Activated CD8-positive, alpha-beta memory T cell treated with anti-CD3 and anti-CD28 coated beads for 1 hour (primary cell): ENCODE measurements at regions not wholly inside any gene's neighbourhood (a gene's known extent, or its start where the extent isn't known, plus 50 kb on each side); places are given as distances from the start of the nearest gene placed in this dataset.

ENCODE experiments used
- DNase-seq, 2 donors: peaks; one replicate each; pipeline ENCODE4 v3.0.0-alpha.2; 2020; ENCODE audit warnings: low read depth in 1 of 2; ENCODE audit errors: extremely low read depth in 1 of 2

DNA sequence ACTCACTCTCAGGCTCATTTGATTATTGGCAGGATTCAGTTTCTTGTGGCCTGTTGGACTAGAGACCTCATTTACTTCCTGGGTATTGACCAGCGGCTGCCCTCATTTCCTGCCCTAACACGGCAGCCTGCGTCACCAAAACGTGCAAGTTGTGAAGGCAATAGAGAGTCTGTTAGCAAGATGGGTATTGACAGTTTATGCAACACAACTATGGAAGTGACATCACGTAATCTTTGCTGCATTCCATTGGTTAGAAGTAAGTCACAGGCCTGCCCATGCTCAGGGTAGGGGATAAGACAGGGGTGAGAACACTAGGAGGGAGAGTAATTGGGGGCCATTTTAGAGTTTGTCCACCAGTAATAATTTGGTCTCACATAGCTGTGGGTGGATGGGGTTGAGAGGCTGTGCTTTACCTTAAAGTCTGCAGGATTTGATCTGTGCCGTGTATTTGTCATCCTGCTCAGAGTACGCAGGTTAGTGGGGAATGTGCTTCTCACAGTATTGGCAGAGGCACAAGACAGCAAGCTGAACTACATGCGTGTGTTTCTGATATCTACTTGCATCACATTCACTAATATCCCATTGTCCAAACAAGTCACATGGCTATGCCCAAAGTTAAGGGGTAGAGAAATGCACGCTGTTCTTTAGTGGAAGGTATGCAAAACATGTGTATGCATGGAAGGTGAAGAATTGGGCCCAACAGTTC, 83.3 kb downstream of the EDEM1 start:
- no peak for DNase-seq

DNA sequence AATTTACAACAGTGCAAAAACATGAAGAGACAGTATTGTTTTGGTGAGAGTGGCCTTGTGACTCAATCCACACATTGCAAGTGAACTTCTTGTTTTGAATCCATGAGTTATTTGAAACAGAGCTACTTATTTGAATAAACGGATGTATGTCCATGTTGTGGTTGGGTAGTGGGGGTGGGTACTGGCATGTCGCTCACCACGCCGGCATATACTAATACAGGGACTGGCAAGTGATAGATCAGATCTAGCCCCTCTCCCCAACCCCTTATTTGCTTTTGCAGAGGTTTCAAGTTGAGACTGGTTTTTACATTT, 83.8 kb downstream of the EDEM1 start:
- no peak for DNase-seq

DNA sequence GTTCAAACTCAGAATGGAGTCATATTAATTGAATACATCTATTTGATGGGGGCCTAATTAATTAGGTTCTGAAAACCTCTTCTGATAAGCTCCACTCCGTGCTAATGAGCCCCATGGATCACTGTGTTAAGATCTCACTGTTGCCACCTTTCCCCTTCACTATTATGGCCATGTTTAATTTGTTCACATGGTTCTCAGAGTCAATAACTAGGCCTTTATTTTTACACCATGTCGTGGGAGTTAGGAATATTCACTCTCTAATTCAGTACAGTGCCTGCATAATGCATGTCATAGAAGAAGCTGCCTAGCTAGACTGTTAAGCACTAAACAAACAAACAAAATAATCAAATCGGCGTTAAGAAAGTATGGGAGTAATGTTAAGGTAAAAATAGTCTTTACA, 84.9 kb downstream of the EDEM1 start:
- DNase-seq: no peak

DNA sequence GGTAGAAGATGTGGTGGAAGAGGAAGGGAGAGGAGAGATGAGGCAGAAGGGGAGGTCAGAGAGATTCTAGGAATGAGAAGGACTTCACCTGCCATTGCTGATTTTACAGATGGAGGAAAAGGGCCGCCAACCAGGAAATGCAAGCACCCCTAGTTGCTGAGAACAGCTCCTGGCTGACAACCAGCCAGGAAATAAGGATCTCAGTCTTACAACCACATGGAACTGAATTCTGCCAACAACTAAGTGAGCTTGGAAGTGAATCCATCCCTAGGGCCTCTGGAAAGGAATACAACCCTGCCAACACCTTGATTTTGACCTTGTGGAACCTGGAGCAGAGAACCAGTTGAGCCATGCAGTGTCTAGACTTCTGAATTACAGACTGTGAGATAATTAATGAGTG, 86.6 kb downstream of the EDEM1 start:
- DNase-seq: no peak

DNA sequence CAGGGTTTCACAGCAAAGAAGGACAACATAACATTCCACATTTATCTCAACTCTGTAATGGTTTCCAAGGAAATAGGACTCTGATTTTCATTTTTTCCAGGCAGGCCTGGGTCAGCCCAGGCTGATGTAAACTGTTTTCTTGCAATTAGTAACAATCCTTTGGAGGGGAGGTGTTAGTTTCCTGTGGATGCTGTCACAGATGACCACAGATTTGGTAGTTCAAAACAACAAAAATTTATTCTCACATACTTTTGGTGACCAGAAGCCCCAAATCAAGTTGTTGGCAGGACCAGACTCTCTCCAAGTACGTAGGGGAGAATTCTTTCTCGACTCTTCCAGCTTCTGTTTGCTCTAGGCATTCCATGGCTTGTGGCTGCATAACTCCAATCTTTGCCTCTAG, 88.0 kb downstream of the EDEM1 start:
- DNase-seq: no peak

DNA sequence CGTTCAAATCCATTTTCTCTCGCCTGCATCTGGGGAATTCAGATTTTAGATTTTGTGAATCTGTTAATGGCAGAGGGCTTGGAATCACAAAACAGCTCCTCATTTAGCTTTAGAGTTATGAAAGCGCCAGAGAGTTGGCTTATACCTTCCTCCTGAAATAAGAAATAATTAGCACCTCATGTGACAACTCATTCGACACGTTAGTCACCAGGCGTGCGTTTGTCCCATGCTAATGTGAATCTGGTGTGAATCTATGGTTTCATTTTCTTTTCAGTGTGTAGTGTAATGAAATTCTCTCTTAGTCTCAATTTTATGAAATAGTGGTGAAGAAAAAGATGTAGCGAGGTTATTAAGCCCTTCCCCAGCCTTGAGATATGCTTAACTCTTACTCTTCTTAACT, 89.4 kb downstream of the EDEM1 start:
- no peak for DNase-seq

DNA sequence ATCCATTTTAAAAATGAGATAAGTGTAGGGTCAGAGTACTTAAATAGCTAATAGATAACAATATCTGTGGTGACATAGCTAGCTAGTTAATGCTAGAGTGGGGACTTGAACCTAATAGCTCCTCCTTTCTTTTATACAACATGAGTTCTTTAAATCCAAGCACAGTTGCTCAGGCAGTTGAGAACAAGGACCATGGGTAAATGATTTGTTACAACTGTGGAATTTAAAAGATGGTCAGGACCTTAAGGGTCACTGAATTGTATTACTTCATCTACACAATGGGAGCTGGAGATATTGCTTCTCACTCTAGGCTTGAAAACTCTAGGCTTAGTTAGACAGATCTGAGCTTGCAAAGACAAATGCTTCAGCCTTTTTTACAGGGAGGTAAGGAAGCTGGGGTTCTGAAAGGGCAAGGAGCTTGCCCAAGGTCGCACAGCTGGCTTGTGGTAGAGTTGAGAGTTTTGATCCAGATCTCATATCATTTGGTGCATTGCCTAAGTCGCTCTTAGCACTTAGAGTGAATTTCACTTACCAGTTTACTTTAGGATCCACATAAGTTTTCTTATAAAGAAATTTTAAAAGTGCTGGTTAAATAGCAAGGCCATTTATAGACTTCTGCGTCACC, 90.2 kb downstream of the EDEM1 start:
- DNase-seq: no peak

DNA sequence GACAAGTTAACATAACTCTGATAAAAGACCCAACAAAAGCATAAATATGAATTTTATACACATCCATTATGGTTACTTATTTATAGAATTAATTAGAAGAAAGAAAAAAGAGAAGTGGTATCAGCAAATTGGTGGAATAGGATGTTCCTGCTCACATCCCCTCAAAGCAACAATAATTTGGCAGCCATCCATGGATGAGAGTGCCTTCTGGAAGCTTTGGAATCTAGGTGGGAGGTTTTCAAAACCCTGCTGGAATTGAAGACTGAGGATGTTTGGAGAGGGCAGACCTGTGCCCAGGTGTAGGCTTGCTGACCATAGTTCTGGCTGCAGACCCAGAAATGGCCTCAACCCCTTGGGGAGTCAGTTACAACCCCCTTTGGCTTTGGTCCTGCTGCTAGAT, 91.2 kb downstream of the EDEM1 start:
- no peak for DNase-seq

DNA sequence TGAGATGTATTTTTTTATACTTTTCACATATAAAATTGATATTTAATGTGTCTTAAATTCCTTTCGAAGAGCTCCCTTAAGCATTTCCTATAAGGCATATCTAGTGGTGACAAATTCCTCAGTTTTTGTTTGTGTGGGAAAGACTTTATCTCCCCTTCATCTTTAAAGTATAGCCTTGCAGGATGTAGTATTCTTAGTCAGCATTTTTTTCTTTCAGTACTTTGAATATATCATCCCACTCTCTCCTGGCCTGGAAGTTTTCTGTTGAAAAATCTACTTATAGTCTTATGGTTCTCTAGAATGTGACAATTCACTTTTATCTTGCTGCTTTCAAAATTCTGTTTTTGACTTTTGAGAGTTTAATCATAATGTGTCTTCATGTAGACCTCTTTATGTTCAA, 95.2 kb downstream of the EDEM1 start:
- DNase-seq: no peak

DNA sequence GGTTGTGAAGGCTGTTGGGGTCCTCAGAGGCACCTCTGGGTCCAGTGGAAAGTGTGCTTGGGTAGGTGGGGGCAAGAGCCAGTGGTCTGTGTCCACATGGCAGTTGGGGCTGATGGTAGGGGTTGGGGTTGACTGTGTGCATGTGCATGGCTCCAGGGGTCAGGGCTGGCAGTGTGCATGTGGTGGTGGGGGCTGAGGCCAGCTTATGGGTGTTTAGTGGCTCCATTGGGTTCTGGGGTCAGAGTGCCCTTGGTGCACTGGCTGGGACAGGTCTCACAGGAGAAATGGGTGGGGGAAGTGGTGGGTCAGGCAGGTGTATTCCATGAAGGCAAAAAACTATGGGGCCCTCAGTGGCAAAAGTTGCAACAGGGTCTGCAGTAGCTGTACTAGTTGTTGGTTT, 97.9 kb downstream of the EDEM1 start:
- no peak for DNase-seq

DNA sequence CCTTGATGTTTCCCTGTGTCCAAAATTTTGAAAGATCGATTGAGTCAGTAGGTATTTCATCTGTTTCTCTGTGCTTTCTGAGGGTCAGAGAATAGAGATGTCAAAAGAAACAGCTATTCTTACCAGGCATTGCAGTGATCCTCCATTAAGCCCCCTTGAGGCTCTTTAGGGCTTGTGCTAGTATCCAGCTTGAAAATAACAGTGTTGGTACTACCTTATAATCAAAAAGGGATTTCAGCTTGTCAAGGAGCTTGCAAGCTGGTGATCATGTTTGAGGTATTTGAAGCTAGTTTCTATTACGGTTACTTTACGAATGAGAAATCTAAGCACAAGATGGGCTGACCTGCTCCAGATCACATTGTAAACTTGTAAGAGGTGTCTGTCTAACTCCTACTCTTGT, 103.4 kb downstream of the EDEM1 start:
- no peak for DNase-seq

DNA sequence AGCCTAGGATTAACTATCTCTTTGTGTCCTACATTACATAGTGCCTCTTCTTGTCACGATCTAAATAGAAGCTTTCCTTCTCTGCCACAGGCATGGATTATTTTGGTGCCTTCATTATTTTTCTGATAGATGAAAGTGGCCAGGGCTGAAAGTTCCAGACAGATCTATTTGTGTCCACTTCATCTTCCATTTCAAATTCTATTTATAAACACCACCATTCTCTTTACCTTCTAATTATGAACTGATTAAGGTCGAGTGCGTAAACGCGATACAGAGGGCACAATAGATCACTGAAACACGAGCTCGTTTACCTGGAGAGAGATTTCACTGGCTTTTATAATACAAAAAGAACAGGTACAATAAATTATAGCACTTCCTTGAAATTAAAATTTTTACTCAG, 105.0 kb downstream of the EDEM1 start:
- DNase-seq: no peak

DNA sequence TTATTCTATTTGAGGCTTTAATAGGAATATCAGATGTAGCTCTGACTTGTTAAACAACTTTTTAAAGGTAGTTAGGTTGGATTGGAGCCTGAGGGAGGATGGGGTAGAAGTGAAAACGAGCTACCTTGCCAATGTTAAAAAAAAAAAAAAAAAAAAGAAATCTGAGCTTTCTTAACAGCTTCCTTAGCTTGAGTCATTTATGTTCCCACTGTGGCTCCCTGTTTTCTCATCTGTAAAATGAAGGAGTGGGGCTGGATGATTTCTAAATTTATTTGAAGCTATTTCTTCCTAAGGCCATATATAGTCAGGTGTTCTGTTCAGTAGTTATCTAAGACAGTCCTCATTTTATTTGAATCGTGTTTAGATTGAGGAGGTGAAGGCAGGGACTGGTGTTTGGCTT, 105.7 kb downstream of the EDEM1 start:
- no peak for DNase-seq

DNA sequence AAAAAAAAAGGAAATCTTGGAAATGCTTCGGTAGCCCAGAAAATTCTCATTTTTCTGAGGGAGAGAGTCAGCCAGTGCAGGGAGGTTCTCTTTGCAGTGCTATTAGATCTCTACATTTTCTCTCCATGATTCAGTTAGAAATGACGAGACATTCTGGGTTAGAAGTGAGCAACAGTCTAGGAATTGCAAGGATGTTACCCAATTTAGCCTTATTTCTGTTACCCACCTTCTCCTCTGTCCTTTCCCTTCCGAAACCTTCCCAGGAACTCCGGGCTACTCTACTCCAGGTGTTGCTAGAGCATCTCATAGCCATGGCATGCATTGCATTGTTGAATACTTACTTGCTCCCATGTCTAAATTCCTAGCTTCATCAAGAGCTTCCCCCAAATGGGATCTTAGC, 106.8 kb downstream of the EDEM1 start:
- no peak for DNase-seq

DNA sequence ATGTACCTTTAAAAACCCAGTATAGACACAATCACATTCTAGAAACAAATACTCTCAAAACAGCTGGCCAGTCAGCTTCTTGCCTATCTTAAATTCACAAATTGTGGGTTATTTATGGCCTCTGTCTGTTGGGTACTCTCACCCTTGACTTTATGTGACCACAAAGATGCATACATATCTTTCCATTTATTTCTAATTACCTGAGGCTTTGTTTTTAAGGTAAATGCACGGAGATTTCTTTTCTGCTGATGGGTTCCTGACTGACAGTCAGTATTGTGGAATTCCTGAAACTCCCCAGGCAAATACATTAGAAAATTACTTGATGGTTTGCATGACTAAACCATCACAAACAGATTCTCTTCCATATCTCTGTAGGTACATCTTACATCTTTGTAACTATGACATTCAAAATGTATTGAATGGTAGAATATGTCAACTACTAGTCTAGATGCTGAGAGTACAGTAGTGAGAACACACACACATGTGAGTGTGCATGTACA, 107.7 kb downstream of the EDEM1 start:
- DNase-seq: no peak

DNA sequence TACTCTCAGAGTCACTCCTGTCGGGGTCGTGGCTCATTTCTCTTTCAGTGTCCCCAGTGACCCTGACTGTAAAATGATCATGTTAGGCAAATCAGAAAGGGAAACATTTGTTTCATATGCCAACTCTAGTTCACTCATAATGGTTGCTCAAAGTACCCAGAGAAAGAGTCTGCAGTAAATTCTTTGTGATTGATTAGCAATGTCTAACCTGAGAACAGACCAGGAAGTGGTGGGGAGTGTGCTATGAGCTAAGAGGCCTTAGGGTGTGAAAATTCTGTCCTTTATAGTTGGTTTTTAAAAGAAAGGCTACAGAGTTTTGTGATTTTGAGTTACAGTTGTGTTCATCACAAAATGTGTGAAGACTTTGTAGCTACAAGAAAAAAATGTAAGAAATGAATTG, 108.9 kb downstream of the EDEM1 start:
- DNase-seq: no peak

DNA sequence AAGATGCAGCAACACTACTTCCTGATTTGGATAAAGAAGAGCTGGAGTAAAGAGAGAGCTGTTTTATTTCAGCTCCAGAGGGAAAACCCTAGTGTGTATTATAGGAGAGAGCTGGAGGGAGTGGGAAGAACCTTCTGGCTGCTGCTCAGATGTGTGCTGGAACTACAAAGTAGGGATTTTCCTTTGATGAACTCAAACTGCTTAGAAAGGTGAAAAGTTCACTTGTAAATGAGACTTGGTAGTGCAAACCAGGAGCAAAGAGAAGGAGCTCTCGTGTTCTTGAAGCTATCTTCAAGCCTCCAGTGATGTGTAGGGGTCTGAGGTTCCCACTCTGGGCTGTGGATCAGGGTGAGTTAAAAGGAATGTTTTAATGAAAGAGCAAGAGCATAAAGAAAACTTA, 110.4 kb downstream of the EDEM1 start:
- no peak for DNase-seq

DNA sequence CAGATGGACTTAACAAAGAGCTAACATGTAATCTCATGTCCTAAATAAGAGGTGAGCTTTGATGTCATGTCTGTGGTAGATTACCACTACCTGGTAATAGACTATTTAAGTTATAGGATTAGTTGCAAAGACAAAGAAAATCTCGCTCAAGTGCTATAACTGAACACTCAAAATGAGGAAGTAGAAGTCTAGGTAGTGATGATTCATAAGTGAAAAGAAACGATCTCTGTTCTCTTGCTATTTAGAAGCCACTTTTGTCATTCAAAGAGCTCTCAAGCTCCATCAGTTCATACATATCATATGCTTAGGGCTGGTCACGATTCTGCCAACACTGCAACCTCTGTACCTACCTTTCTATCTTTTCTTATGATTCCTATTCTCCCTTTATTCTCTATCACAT, 110.9 kb downstream of the EDEM1 start:
- DNase-seq: no peak

DNA sequence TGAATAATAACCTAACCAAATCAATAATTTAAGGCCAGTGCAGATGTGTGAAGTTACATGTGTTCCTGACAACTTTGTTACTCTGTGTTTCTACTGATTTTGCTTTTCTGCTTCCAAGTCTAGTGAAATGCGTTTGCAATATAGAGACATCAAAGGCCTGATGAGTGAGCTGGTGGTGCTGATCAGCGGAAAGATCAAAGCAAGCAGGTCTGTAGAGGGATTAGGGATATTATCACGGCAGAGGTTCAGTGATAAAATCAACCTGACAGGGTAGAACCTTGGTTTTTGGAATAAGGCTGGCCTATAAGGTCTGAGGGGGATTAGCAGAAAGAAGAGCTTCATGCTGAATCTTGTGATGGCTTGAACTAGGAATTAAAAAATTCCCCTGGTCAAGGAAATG, 111.7 kb downstream of the EDEM1 start:
- no peak for DNase-seq

DNA sequence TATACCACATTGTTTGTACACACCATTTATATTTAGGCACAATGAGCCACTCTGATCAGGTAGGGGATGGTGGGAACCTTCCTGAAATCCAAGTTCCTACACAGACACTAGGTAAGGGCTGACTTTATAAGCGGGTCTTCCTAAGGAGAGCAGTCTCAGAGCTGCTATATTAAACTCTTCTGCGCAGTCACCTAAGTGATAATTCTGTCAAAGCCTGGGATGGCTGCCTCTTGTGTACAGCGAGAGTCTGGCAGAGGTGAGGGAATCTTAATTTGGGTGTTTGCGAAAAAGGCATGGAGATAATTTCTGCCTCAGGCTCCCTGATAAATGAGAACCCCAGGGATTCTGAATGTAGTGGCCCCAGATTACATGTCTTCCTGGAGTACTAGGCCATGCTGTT, 113.1 kb downstream of the EDEM1 start:
- no peak for DNase-seq

DNA sequence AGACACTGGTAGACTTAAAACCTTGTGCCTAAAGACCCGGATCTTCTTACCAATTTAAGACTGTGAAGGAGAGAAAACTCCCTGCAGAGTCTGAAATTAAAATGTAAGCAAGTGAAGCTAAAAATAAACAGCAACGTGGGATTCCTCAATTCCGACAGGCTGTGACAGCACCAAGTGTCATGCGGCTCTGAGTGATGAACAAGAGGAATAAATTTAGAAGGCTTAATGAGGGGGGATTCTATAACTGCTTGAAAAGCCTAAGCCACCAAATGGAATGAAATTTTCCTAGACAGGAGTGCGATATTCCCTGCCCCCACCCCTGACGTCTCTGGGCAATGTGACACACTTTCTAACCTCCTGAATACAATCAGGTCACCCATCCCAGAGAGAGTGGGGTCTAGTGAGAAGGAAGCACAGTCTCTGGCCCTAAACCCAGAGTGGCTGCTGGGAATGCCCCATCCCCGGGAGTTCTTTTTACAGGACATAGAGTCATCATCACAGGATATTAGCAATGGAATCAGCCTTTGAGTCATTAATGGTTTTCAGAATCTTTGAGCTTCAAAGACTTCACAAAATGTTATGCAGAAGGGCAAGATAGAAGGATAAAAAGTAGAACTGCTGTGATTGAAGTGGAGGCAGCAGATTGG, 114.3 kb downstream of the EDEM1 start:
- no peak for DNase-seq

DNA sequence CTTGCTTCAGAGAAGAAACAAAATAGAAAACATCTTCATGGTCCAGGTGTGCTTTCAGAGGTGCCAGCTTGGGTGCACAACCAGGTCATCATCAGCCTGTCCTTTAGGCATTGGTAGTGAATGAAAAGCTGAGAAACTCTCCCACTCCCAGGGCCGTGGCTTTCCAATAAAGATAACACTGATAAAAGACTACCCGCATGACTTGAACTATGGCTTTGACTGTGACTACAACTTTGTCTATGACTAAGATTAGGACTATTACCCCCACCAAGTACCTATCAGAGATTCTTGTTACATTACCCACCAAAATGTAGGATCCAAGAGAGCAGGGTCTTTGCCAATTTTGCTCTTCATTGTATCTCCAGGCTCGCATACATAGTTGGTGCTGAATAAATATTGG, 115.2 kb downstream of the EDEM1 start:
- DNase-seq: no peak

DNA sequence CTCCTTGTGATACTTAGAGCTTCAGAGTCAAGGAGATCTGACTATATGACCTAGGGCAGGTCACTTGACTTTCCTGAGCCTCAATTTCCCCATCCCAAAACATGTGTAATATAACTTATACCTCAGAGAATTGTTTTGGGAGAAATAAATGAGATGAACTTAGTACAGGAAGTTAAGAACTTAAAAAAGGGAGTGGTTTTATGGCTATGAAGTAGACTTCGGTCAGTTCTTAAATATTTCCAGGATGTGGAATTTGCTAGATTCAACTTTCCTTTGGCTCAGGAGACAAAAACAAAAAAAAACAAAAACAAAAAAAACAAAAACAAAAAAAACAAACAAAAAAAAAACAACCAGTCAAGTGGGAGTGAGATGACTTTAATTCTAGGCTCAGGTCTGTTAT, 116.7 kb downstream of the EDEM1 start:
- no peak for DNase-seq
